ENCODE measurements at regions not wholly inside any gene's neighbourhood (a gene's known extent, or its start where the extent isn't known, plus 50 kb on each side); places are given as distances from the start of the nearest gene placed in this dataset.

- POLR2A ChIA-PET (ENCODE audit: low non-redundant PET) = no interaction called here
- Histone ChIP-seq H3K36me3 (ENCODE audit: insufficient read depth, low read length, poor library complexity, severe bottlenecking) (no peaks in the 10 kb centered on the region), H3K9me3 (ENCODE audit: low read depth, low read length, poor library complexity, severe bottlenecking) (peaks cover 13% of the 10 kb centered on the region), H3K27me3 (replicated peaks; ENCODE audit: insufficient read depth, low read depth, low read length, poor library complexity) (no peaks in the 10 kb centered on the region), H3K4me1 (ENCODE audit: insufficient read depth, low read length, poor library complexity, severe bottlenecking) (no peaks in the 10 kb centered on the region), H3K27ac (ENCODE audit: low read depth, low read length, poor library complexity, severe bottlenecking) (no peak overlapping the region), H3K4me3 (ENCODE audit: low read depth, low read length, poor library complexity, severe bottlenecking) (no peak overlapping the region)
- CTCF ChIA-PET = no interaction called here
- no peak for DNase-seq (ENCODE audit: low spot score)
- TF ChIP-seq EZH2 (IDR thresholded peaks at IDR 0.05; ENCODE audit: borderline replicate concordance, low read depth, low read length, poor library complexity, severe bottlenecking) (no peak), CTCF (conservative IDR thresholded peaks at IDR 0.05; ENCODE audit: low read depth, low read length) (no peak)
- no TSS peak for BruUV-seq (replicated peaks)
- intact Hi-C loops (cut with micrococcal nuclease; ENCODE audit: unreplicated experiment) = no loop called here
These were observed 386.5 kb upstream of the SGO1 start for GRCh38 chr3:20572473-20572872.

- no peak for DNase-seq (ENCODE audit: low spot score)
- no peak overlapping the region for H3K27ac ChIP-seq (ENCODE audit: low read depth, low read length, poor library complexity, severe bottlenecking)
- TF ChIP-seq EZH2 (IDR thresholded peaks at IDR 0.05; ENCODE audit: borderline replicate concordance, low read depth, low read length, poor library complexity, severe bottlenecking) (no peak), CTCF (conservative IDR thresholded peaks at IDR 0.05; ENCODE audit: low read depth, low read length) (no peak)
- no peak overlapping the region for H3K4me3 ChIP-seq (ENCODE audit: low read depth, low read length, poor library complexity, severe bottlenecking)
- POLR2A ChIA-PET (ENCODE audit: low non-redundant PET) = no interaction called here
- BruUV-seq (replicated peaks) = no TSS peak
- CTCF ChIA-PET = no interaction called here
- no peaks in the 10 kb centered on the region for H3K36me3 ChIP-seq (ENCODE audit: insufficient read depth, low read length, poor library complexity, severe bottlenecking)
- H3K4me1 ChIP-seq (ENCODE audit: insufficient read depth, low read length, poor library complexity, severe bottlenecking) = no peaks in the 10 kb centered on the region
- H3K9me3 ChIP-seq (ENCODE audit: low read depth, low read length, poor library complexity, severe bottlenecking) = peaks cover 8% of the 10 kb centered on the region
- intact Hi-C loops (cut with micrococcal nuclease; ENCODE audit: unreplicated experiment) = no loop called here
- H3K27me3 ChIP-seq (replicated peaks; ENCODE audit: insufficient read depth, low read depth, low read length, poor library complexity) = no peaks in the 10 kb centered on the region
These were observed 383.3 kb upstream of the SGO1 start for GRCh38 chr3:20569310-20569709.

GRCh38 chr3:20564966-20565365 is 379.0 kb upstream of the SGO1 start:
- Histone ChIP-seq H3K4me3 (ENCODE audit: low read depth, low read length, poor library complexity, severe bottlenecking) (no peak overlapping the region), H3K9me3 (ENCODE audit: low read depth, low read length, poor library complexity, severe bottlenecking) (no peaks in the 10 kb centered on the region), H3K27me3 (replicated peaks; ENCODE audit: insufficient read depth, low read depth, low read length, poor library complexity) (no peaks in the 10 kb centered on the region), H3K4me1 (ENCODE audit: insufficient read depth, low read length, poor library complexity, severe bottlenecking) (no peaks in the 10 kb centered on the region), H3K27ac (ENCODE audit: low read depth, low read length, poor library complexity, severe bottlenecking) (no peak overlapping the region), H3K36me3 (ENCODE audit: insufficient read depth, low read length, poor library complexity, severe bottlenecking) (no peaks in the 10 kb centered on the region)
- CTCF ChIA-PET = no interaction called here
- no TSS peak for BruUV-seq (replicated peaks)
- no peak for DNase-seq (ENCODE audit: low spot score)
- intact Hi-C loops (cut with micrococcal nuclease; ENCODE audit: unreplicated experiment) = no loop called here
- POLR2A ChIA-PET (ENCODE audit: low non-redundant PET) = no interaction called here
- TF ChIP-seq CTCF (conservative IDR thresholded peaks at IDR 0.05; ENCODE audit: low read depth, low read length) (no peak), EZH2 (IDR thresholded peaks at IDR 0.05; ENCODE audit: borderline replicate concordance, low read depth, low read length, poor library complexity, severe bottlenecking) (no peak)

All from A673 (cell line).